Esophagus muscularis mucosa (tissue), 4 donors: ENCODE measurements at regions not wholly inside any gene's neighbourhood (a gene's known extent, or its start where the extent isn't known, plus 50 kb on each side); places are given as distances from the start of the nearest gene placed in this dataset.

Experiments used
- DNase-seq: peaks from one replicate; pipeline ENCODE4 v3.0.0-alpha.2; 2017; ENCODE audit errors: extremely low spot score
- H3K27ac ChIP-seq, 4 donors: fragments of 200-600 bp; sonication (generic); replicated peaks in 1 of 4; 1 replicate in 3 of 4; 2 replicates in 1 of 4; pipeline ENCODE4 v1.5.1; 2016 to 2019; ENCODE audit warnings: mild to moderate bottlenecking in 1 of 4
- H3K27me3 ChIP-seq, 4 donors: fragments of 200-600 bp; sonication (generic); one replicate each; pipeline versions ENCODE4 v1.5.1 to v1.6.0; 2016 to 2019
- H3K36me3 ChIP-seq, 4 donors: fragments of 200-600 bp; sonication (generic); one replicate each; pipeline ENCODE4 v1.5.1; 2016 to 2019
- H3K4me1 ChIP-seq, 4 donors: fragments of 200-600 bp; sonication (generic); one replicate each; pipeline ENCODE4 v1.5.1; 2016 to 2019
- H3K4me3 ChIP-seq, 4 donors: fragments of 200-600 bp; sonication (generic); 1 replicate in 2 of 4; 2 replicates in 2 of 4; pipeline ENCODE4 v1.5.1; 2016 to 2019; ENCODE audit warnings: mild to moderate bottlenecking in 4 of 4, moderate library complexity in 1 of 4
- H3K9me3 ChIP-seq, 4 donors: fragments of 200-600 bp; sonication (generic); 1 replicate in 3 of 4; 2 replicates in 1 of 4; pipeline ENCODE4 v1.5.1; 2016 to 2019
- EP300 ChIP-seq: sonication (generic); formaldehyde crosslinking; IDR thresholded peaks from one replicate; pipeline ENCODE4 v1.6.1; 2017; ENCODE audit warnings: antibody characterized with exemption
- POLR2A ChIP-seq: fragments of 450-650 bp; IDR thresholded peaks from one replicate; pipeline ENCODE4 v1.6.1; 2017; ENCODE audit warnings: antibody characterized with exemption, moderate library complexity, mild to moderate bottlenecking, low read depth
- POLR2AphosphoS5 ChIP-seq, 2 donors: sonication (generic); formaldehyde crosslinking; IDR thresholded peaks; one replicate each; pipeline ENCODE4 v1.6.1; 2017; ENCODE audit warnings: antibody characterized with exemption in 2 of 2
- WGBS: methylation state at CpG from one replicate; pipeline ENCODE4 v1.1.5; 2018; 5-methylcytosine and 5-hydroxymethylcytosine counted together
- intact Hi-C: fragments of 100-400 bp; cut with DNase I; formaldehyde crosslinking; loops from one replicate; pipeline ENCODE4 v1.15.1; 2023
- TF ChIP-seq, protein P1 (sequence below), 3 experiments: fragments of 200-600 bp in 2 of 3; fragments of 450-650 bp in 1 of 3; sonication (generic) in 2 of 3; IDR thresholded peaks; one replicate each; pipeline ENCODE4 v1.5.1; 2017 to 2019; ENCODE audit warnings: antibody characterized with exemption in 3 of 3, mild to moderate bottlenecking in 2 of 3, moderate library complexity in 1 of 3

DNA sequence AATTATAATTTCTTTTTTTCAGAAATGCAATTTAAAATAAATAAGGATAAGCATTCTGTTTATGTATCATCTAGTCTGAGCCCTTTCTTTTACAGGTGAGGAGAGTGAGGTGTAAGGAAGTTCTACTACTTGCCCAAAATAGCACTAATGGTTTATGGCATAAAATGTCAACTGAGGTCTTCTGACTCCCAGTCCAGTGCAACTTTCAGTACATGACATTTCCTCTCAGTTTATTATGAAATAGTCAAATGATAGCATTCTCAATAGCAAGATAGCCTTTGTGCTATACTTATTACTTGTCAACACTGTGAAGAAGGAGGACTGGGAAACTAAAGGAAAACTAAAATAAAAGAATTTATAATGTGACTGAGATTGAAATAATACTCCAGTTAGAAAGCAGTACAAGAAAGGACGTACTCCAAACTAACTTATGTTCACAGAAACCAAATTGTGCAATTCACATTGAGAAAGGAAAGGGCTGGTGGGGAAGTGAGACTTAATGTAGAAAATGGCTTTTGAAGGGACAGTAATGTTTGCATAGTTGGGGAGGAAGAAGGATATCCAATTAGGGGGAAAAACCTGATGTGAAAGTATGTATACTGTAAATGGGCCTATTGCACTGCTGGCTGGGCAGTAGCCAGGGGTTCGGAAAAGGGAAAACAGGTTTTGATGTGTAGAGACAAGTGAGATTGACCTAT, 166.7 kb upstream of the ZEB2 start:
- Histone ChIP-seq H3K27ac (no peak overlapping the region), H3K4me1 (peaks cover 0 to 10% (median 1%) of the 10 kb centered on the region in 4 donors), H3K27me3 (no peaks in the 10 kb centered on the region), H3K9me3 (no peaks in the 10 kb centered on the region), H3K4me3 (no peak overlapping the region), H3K36me3 (no peaks in the 10 kb centered on the region)
- DNase-seq, result no peak
- no peak for TF ChIP-seq POLR2AphosphoS5 (IDR thresholded peaks at IDR 0.05)
- intact Hi-C loops, result no loop called here
- WGBS, result 73% methylated on average over 2 of the region's 2 CpGs

- Histone ChIP-seq H3K4me1 (peaks cover 0 to 10% (median 1%) of the 10 kb centered on the region in 4 donors), H3K9me3 (no peaks in the 10 kb centered on the region), H3K4me3 (no peak overlapping the region), H3K36me3 (no peaks in the 10 kb centered on the region), H3K27me3 (no peaks in the 10 kb centered on the region), H3K27ac (no peak overlapping the region)
- TF ChIP-seq, protein P1, sequence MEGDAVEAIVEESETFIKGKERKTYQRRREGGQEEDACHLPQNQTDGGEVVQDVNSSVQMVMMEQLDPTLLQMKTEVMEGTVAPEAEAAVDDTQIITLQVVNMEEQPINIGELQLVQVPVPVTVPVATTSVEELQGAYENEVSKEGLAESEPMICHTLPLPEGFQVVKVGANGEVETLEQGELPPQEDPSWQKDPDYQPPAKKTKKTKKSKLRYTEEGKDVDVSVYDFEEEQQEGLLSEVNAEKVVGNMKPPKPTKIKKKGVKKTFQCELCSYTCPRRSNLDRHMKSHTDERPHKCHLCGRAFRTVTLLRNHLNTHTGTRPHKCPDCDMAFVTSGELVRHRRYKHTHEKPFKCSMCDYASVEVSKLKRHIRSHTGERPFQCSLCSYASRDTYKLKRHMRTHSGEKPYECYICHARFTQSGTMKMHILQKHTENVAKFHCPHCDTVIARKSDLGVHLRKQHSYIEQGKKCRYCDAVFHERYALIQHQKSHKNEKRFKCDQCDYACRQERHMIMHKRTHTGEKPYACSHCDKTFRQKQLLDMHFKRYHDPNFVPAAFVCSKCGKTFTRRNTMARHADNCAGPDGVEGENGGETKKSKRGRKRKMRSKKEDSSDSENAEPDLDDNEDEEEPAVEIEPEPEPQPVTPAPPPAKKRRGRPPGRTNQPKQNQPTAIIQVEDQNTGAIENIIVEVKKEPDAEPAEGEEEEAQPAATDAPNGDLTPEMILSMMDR (IDR thresholded peaks at IDR 0.05), result no peak
- DNase-seq, result no peak
- WGBS, result 86% methylated on average over 3 of the region's 3 CpGs
- intact Hi-C loops, result no loop called here
Observed at GRCh38 chr2:144683966-144684365, 164.0 kb upstream of the ZEB2 start.

- H3K27ac ChIP-seq, result no peak overlapping the region
- no peaks in the 10 kb centered on the region for H3K9me3 ChIP-seq
- WGBS, result 64% methylated on average over 6 of the region's 6 CpGs
- H3K4me3 ChIP-seq, result no peak overlapping the region
- H3K4me1 ChIP-seq, result peaks cover 0 to 10% (median 1%) of the 10 kb centered on the region in 4 donors
- DNase-seq, result no peak
- intact Hi-C loops, result no loop called here
- no peaks in the 10 kb centered on the region for H3K27me3 ChIP-seq
- no peak for TF ChIP-seq EP300
- no peak for TF ChIP-seq POLR2A
- TF ChIP-seq, protein P1 (IDR thresholded peaks at IDR 0.05), result no peak
- no peak for TF ChIP-seq POLR2AphosphoS5 (IDR thresholded peaks at IDR 0.05)
- H3K36me3 ChIP-seq, result no peaks in the 10 kb centered on the region
Observed at GRCh38 chr2:144683107-144683753, 163.3 kb upstream of the ZEB2 start.

GRCh38 chr2:144682248-144682647, 162.3 kb upstream of the ZEB2 start:
- Histone ChIP-seq H3K4me3 (no peak overlapping the region), H3K4me1 (peaks cover 0 to 10% (median 1%) of the 10 kb centered on the region in 4 donors), H3K27ac (no peak overlapping the region), H3K36me3 (no peaks in the 10 kb centered on the region), H3K9me3 (no peaks in the 10 kb centered on the region), H3K27me3 (no peaks in the 10 kb centered on the region)
- no peak for DNase-seq
- TF ChIP-seq POLR2AphosphoS5 (IDR thresholded peaks at IDR 0.05), result no peak
- no peak for TF ChIP-seq POLR2A
- TF ChIP-seq EP300, result no peak
- TF ChIP-seq, protein P1 (IDR thresholded peaks at IDR 0.05), result no peak
- intact Hi-C loops, result no loop called here
- WGBS, result 69% methylated on average over 4 of the region's 4 CpGs

- H3K4me1 ChIP-seq, result peaks cover 0 to 10% (median 1%) of the 10 kb centered on the region in 4 donors
- no peaks in the 10 kb centered on the region for H3K36me3 ChIP-seq
- no peaks in the 10 kb centered on the region for H3K27me3 ChIP-seq
- intact Hi-C loops, result no loop called here
- H3K4me3 ChIP-seq, result no peak overlapping the region
- no peak overlapping the region for H3K27ac ChIP-seq
- H3K9me3 ChIP-seq, result no peaks in the 10 kb centered on the region
- DNase-seq, result no peak
- TF ChIP-seq EP300, result no peak
- no peak for TF ChIP-seq POLR2A
- no peak for TF ChIP-seq POLR2AphosphoS5 (IDR thresholded peaks at IDR 0.05)
- TF ChIP-seq, protein P1 (IDR thresholded peaks at IDR 0.05), result no peak
Observed at GRCh38 chr2:144681389-144681788, 161.5 kb upstream of the ZEB2 start.
